PC-9 (cell line): ENCODE measurements at regions not wholly inside any gene's neighbourhood (a gene's known extent, or its start where the extent isn't known, plus 50 kb on each side); places are given as distances from the start of the nearest gene placed in this dataset.

Experiments
- EZH2 ChIP-seq: fragments of 200-600 bp; sonication (generic); IDR thresholded peaks from 2 replicates; pipeline ENCODE4 v1.8.0; 2017; ENCODE audit warnings: antibody characterized with exemption, low read depth
- TF ChIP-seq, protein P1 (sequence below): fragments of 200-600 bp; sonication (generic); conservative IDR thresholded peaks from 2 replicates; pipeline ENCODE4 v1.6.1; 2017; ENCODE audit warnings: mixed run types, antibody characterized with exemption, mild to moderate bottlenecking, moderate library complexity

DNA sequence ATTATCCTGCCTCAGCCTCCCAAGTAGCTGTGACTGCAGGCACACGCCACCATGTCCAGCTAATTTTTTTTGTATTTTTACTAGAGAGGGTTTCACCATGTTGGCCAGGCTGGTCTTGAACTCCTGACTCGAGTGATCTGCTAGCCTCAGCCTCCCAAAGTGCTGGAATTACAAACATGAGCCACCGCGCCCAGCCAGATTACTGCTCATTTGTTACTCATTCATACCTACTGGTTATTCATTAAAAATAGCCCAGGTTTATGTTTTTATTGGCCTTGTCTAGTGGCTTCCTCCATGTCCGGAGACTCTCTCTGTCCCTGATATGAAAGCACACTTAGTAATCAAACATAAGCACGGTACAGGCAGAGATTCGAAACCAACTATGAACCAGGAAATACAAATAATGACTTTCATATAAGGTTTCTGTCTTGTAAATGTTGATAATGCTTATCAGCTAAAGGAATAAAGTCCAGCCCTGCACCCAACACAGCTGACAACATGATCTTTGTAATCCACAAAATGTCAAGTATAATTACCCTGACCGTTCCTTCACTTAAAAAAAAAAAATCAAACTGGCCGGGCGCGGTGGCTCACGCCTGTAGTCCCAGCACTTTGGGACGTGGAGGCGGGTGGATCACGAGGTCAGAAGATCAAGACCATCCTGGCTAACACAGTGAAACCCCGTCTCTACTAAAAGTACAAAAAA, 50.4 kb upstream of the CXADR start:
- TF ChIP-seq, protein P1, sequence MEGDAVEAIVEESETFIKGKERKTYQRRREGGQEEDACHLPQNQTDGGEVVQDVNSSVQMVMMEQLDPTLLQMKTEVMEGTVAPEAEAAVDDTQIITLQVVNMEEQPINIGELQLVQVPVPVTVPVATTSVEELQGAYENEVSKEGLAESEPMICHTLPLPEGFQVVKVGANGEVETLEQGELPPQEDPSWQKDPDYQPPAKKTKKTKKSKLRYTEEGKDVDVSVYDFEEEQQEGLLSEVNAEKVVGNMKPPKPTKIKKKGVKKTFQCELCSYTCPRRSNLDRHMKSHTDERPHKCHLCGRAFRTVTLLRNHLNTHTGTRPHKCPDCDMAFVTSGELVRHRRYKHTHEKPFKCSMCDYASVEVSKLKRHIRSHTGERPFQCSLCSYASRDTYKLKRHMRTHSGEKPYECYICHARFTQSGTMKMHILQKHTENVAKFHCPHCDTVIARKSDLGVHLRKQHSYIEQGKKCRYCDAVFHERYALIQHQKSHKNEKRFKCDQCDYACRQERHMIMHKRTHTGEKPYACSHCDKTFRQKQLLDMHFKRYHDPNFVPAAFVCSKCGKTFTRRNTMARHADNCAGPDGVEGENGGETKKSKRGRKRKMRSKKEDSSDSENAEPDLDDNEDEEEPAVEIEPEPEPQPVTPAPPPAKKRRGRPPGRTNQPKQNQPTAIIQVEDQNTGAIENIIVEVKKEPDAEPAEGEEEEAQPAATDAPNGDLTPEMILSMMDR = no peak
- no peak for TF ChIP-seq EZH2
